ENCODE measurements at regions not wholly inside any gene's neighbourhood (a gene's known extent, or its start where the extent isn't known, plus 50 kb on each side); places are given as distances from the start of the nearest gene placed in this dataset.

DNA sequence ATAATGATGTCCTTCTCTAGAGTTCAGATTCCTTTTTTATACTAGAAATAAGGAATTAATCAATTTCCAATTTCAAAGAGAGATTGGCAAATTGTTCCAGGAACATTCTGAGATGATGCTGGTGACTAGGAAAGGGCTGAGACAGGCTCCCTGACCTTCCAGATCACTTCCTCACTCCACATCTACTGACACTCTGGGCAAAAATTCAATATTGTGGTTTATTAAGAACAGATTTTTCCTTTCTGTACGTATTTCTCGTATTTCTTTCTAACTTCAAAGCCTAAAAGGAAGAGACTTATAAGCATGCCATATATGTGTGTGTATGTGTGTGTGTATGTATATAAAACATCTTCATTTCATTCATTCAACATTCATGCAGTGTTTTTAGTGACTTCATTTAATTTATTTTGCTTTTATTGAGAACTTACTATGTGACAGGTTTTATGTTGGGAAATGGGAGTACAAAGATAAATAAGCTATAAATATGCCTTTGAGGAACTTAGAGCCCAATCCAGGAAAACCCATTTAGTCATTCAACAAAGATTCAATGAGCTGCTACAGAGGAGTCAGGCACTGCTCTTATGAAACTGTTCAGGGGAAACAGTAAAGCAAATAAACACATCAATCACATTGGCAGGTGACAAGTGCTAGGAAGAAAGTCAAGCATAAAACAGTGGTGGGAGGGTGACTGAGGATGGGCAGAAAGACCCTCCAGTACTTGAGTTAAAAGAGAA is 137.9 kb downstream of the RDH14 start:
- TF ChIP-seq ZNF114 (CRISPR knock-in tag; IDR thresholded peaks at IDR 0.05) (no peak), ZNF331 (CRISPR knock-in tag; IDR thresholded peaks at IDR 0.05; ENCODE audit: low read depth) (no peak), CREB1 (CRISPR knock-in tag; IDR thresholded peaks at IDR 0.05; ENCODE audit: low read depth) (no peak), EZH2phosphoT487 (IDR thresholded peaks at IDR 0.05; ENCODE audit: unreplicated experiment) (no peak), STAT1 (IDR thresholded peaks at IDR 0.05; ENCODE audit: unreplicated experiment) (no peak), EZH2 (IDR thresholded peaks at IDR 0.05; ENCODE audit: low read depth, unreplicated experiment) (no peak), POLR2AphosphoS5 (IDR thresholded peaks at IDR 0.05; ENCODE audit: low read depth) (no peak), NANOG (IDR thresholded peaks at IDR 0.05; ENCODE audit: borderline replicate concordance) (no peak), JUNB (IDR thresholded peaks at IDR 0.05; ENCODE audit: unreplicated experiment) (no peak)
- TF ChIP-seq, protein P1, sequence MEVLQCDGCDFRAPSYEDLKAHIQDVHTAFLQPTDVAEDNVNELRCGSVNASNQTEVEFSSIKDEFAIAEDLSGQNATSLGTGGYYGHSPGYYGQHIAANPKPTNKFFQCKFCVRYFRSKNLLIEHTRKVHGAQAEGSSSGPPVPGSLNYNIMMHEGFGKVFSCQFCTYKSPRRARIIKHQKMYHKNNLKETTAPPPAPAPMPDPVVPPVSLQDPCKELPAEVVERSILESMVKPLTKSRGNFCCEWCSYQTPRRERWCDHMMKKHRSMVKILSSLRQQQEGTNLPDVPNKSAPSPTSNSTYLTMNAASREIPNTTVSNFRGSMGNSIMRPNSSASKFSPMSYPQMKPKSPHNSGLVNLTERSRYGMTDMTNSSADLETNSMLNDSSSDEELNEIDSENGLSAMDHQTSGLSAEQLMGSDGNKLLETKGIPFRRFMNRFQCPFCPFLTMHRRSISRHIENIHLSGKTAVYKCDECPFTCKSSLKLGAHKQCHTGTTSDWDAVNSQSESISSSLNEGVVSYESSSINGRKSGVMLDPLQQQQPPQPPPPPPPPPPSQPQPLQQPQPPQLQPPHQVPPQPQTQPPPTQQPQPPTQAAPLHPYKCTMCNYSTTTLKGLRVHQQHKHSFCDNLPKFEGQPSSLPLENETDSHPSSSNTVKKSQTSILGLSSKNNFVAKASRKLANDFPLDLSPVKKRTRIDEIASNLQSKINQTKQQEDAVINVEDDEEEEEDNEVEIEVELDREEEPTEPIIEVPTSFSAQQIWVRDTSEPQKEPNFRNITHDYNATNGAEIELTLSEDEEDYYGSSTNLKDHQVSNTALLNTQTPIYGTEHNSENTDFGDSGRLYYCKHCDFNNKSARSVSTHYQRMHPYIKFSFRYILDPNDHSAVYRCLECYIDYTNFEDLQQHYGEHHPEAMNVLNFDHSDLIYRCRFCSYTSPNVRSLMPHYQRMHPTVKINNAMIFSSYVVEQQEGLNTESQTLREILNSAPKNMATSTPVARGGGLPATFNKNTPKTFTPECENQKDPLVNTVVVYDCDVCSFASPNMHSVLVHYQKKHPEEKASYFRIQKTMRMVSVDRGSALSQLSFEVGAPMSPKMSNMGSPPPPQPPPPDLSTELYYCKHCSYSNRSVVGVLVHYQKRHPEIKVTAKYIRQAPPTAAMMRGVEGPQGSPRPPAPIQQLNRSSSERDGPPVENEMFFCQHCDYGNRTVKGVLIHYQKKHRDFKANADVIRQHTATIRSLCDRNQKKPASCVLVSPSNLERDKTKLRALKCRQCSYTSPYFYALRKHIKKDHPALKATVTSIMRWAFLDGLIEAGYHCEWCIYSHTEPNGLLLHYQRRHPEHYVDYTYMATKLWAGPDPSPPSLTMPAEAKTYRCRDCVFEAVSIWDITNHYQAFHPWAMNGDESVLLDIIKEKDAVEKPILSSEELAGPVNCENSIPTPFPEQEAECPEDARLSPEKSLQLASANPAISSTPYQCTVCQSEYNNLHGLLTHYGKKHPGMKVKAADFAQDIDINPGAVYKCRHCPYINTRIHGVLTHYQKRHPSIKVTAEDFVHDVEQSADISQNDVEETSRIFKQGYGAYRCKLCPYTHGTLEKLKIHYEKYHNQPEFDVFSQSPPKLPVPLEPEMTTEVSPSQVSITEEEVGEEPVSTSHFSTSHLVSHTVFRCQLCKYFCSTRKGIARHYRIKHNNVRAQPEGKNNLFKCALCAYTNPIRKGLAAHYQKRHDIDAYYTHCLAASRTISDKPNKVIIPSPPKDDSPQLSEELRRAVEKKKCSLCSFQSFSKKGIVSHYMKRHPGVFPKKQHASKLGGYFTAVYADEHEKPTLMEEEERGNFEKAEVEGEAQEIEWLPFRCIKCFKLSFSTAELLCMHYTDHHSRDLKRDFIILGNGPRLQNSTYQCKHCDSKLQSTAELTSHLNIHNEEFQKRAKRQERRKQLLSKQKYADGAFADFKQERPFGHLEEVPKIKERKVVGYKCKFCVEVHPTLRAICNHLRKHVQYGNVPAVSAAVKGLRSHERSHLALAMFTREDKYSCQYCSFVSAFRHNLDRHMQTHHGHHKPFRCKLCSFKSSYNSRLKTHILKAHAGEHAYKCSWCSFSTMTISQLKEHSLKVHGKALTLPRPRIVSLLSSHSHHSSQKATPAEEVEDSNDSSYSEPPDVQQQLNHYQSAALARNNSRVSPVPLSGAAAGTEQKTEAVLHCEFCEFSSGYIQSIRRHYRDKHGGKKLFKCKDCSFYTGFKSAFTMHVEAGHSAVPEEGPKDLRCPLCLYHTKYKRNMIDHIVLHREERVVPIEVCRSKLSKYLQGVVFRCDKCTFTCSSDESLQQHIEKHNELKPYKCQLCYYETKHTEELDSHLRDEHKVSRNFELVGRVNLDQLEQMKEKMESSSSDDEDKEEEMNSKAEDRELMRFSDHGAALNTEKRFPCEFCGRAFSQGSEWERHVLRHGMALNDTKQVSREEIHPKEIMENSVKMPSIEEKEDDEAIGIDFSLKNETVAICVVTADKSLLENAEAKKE (CRISPR knock-in tag; IDR thresholded peaks at IDR 0.05): no peak
- TF ChIP-seq, protein P2, sequence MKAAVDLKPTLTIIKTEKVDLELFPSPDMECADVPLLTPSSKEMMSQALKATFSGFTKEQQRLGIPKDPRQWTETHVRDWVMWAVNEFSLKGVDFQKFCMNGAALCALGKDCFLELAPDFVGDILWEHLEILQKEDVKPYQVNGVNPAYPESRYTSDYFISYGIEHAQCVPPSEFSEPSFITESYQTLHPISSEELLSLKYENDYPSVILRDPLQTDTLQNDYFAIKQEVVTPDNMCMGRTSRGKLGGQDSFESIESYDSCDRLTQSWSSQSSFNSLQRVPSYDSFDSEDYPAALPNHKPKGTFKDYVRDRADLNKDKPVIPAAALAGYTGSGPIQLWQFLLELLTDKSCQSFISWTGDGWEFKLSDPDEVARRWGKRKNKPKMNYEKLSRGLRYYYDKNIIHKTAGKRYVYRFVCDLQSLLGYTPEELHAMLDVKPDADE (IDR thresholded peaks at IDR 0.05): no peak
- TF ChIP-seq, protein P3, sequence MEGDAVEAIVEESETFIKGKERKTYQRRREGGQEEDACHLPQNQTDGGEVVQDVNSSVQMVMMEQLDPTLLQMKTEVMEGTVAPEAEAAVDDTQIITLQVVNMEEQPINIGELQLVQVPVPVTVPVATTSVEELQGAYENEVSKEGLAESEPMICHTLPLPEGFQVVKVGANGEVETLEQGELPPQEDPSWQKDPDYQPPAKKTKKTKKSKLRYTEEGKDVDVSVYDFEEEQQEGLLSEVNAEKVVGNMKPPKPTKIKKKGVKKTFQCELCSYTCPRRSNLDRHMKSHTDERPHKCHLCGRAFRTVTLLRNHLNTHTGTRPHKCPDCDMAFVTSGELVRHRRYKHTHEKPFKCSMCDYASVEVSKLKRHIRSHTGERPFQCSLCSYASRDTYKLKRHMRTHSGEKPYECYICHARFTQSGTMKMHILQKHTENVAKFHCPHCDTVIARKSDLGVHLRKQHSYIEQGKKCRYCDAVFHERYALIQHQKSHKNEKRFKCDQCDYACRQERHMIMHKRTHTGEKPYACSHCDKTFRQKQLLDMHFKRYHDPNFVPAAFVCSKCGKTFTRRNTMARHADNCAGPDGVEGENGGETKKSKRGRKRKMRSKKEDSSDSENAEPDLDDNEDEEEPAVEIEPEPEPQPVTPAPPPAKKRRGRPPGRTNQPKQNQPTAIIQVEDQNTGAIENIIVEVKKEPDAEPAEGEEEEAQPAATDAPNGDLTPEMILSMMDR (conservative IDR thresholded peaks at IDR 0.05; ENCODE audit: low read depth in 2 of 2): no peak
- TF ChIP-seq, protein P4, sequence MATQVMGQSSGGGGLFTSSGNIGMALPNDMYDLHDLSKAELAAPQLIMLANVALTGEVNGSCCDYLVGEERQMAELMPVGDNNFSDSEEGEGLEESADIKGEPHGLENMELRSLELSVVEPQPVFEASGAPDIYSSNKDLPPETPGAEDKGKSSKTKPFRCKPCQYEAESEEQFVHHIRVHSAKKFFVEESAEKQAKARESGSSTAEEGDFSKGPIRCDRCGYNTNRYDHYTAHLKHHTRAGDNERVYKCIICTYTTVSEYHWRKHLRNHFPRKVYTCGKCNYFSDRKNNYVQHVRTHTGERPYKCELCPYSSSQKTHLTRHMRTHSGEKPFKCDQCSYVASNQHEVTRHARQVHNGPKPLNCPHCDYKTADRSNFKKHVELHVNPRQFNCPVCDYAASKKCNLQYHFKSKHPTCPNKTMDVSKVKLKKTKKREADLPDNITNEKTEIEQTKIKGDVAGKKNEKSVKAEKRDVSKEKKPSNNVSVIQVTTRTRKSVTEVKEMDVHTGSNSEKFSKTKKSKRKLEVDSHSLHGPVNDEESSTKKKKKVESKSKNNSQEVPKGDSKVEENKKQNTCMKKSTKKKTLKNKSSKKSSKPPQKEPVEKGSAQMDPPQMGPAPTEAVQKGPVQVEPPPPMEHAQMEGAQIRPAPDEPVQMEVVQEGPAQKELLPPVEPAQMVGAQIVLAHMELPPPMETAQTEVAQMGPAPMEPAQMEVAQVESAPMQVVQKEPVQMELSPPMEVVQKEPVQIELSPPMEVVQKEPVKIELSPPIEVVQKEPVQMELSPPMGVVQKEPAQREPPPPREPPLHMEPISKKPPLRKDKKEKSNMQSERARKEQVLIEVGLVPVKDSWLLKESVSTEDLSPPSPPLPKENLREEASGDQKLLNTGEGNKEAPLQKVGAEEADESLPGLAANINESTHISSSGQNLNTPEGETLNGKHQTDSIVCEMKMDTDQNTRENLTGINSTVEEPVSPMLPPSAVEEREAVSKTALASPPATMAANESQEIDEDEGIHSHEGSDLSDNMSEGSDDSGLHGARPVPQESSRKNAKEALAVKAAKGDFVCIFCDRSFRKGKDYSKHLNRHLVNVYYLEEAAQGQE (IDR thresholded peaks at IDR 0.05; ENCODE audit: unreplicated experiment): no peak
- ATAC-seq: no peak
- no peak overlapping the region for H3K27ac Mint-ChIP-seq
- H3K27me3 ChIP-seq (ENCODE audit: insufficient read depth): no peaks in the 10 kb centered on the region
- H3K36me3 ChIP-seq (ENCODE audit: insufficient read depth): no peaks in the 10 kb centered on the region
- H2AFZ ChIP-seq: no peak overlapping the region
- H4K20me1 ChIP-seq (replicated peaks; ENCODE audit: insufficient read depth): no peaks in the 10 kb centered on the region
- H3F3A ChIP-seq (replicated peaks; ENCODE audit: low read depth): no peaks in the 10 kb centered on the region
- no peak overlapping the region for H3K27ac ChIP-seq (ENCODE audit: low read depth)
- DNase-seq (ENCODE audit: low spot score): no peak
- no peak overlapping the region for H3K4me3 Mint-ChIP-seq
- no peaks in the 10 kb centered on the region for H3K36me3 Mint-ChIP-seq (ENCODE audit: low read depth)
- H3K79me2 ChIP-seq (replicated peaks; ENCODE audit: insufficient read depth): no peaks in the 10 kb centered on the region
- H3K4me2 ChIP-seq: no peak overlapping the region
- no peaks in the 10 kb centered on the region for H3K4me1 Mint-ChIP-seq
- H3K9me2 ChIP-seq (ENCODE audit: insufficient read depth): 0 out of 2 replicates have a peak, but pooled peaks cover 1% of the 10 kb centered on the region
- H3K4me3 ChIP-seq: no peak overlapping the region
- no peaks in the 10 kb centered on the region for H3K9me3 Mint-ChIP-seq
- H3K4me1 ChIP-seq (ENCODE audit: insufficient read depth): no peaks in the 10 kb centered on the region
- no peaks in the 10 kb centered on the region for H3K27me3 Mint-ChIP-seq (ENCODE audit: insufficient read depth, low read depth, poor library complexity)
